NCI-H1048 (cell line): ENCODE measurements at regions not wholly inside any gene's neighbourhood (a gene's known extent, or its start where the extent isn't known, plus 50 kb on each side); places are given as distances from the start of the nearest gene placed in this dataset.
"Not testable (repeated sequence)": the region's sequence is repeated elsewhere in the genome, so short reads cannot be mapped to it uniquely, and the experiment has no call there.

Experiments used
- DNase-seq: peaks from one replicate; lab custom pipeline; 2025; lab: John Stamatoyannopoulos, UW

DNA sequence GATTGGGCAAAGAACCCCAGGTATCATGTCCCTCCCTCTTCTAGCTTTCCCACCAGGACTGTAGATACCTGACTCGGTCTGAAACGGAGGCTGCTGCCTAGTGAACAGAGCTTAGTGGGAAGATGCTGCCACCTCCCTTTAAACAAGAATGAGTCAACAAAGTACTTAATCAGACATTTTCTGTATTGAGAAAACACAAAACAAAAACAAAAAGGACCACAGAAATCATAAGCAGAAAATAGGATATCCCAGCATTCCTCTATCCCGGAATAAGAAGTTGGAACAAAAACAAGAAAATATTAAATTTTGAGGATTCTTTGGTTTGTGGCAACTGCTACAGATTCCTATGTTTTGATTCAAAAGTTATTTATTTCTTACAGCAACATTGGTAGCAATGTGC, 51.7 kb upstream of the COL8A1 start:
- no peak for DNase-seq

DNA sequence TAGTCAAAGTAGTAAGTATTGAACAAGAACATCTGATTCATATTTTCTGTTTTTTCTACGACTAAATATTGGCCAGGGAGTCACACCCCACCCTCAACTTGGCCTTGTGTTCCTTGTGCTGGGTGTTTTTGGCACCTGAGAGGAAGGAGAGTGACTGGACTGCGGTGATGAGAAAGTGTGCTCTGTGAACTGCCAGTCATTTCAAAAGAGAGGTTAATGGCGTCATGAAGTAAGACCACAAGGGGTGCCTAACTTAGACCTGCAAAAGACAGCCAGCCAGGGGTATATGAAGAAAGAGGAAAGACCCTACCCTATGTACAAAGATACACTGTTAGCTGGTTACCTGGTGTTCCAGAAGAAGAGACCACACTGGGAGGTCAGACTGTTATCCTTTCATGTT, 58.4 kb upstream of the COL8A1 start:
- DNase-seq = no peak

DNA sequence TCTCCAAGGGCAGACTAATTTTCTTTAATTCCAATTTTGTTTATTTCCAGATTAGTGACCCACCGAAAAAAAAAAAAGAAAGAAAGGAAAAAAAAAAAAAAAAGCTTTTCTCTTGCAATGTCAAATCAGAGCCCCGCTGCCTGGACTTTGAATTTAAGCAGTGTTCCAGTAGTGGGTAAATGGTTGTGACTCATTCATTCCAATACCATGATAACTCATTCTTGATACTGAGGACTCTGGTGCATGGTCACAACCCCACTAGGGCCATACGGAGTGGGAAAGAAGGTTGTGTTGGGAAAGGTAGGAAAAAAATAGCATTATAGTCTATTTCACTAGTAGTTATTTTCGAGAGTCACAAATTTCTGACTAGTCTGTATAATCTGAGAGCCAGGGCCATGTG, 59.1 kb upstream of the COL8A1 start:
- DNase-seq = no peak

DNA sequence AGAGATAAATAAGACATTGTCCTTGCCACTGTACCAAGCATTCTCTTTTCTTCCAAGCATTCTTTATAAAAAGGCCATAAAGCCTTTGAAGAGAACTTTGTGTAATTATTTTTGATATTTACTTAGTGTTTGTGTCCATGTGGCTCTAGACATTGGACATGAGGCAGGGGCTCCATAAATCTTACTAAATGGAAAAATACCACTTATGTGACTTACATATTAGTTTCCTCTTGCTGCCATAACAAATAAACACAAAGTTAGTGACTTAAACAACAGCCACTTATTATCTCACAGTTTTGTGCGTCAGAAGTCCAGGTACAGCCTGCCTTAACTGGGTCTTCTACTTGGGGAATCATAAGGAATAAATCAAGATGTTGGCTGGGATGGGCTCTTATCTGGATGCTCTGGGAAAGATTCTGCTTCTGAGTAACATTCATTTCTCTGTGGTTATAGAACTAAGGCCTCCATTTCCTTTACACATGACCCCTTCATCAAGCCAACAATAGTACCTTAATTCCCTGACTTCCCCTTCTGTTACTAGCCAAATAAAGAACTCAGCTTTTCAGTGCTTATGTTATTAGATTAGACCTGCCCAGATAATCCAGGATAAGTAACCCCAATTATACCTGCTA, 59.9 kb upstream of the COL8A1 start:
- no peak for DNase-seq

DNA sequence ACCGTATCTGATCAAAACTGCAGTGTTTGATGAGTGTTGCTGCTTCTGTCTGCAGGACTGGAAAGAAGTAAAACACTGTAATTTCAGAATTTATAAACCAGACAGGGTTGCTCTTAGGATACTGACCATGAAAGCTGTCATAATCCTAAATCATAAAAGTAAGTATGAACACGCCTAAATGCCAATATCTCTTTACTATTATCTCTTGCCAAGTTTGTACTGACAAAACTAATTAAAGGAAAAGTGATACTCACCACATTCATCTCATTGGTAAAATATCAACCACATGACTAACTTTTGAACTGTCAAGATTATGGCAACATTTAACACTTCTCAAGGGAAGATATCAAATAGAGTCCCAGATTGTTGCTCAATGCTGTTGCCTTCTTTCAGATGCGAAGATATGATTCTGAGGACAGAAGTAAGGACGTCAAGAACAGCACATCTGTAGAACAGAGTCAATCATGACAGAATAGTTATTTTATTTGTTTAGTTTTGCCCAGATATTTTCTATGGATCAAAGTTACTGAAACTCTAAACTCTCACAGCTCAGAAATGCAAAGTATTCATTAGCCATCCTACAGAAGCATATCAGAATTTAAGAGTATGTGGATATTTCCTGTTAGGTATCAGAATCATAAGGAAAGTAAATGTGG, 61.4 kb upstream of the COL8A1 start:
- DNase-seq = no peak

- no peak for DNase-seq
Measured at GRCh38 chr3:99575683-99576082, 62.7 kb upstream of the COL8A1 start.

GRCh38 chr3:99570061-99570460, 68.3 kb upstream of the COL8A1 start:
- no peak for DNase-seq

DNA sequence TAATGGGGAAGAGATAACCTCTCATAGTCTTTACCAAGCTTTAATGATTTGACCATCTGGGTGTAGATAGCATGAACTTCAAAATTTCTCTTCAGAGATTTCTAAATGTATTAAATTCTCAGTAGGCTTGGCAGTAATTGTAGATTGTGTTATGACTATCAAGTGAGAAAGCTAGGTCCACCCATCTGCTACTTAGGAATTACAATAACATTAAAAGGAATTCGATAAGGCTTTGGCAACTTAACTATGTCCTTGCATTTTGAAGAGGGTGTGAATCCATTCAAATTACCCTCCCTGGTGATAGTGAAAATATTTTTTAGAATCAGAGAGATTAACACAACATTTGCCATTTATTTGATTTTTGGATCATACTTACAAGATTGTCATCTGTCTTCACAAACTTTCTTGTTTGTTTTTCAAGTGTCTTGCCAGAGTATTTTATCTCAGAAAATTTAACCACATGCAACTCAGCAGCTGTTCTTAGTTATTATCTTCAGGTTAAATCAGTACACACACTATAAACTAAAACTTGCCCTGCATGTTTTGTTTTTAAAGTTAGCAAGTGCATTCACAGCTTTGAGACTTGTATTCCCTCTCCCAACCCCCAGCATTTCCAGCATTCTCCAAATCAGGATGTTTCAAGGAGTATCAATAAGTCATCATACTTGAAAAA, 69.6 kb upstream of the COL8A1 start:
- DNase-seq = no peak

GRCh38 chr3:99565331-99565730, 73.1 kb upstream of the COL8A1 start:
- no peak for DNase-seq

DNA sequence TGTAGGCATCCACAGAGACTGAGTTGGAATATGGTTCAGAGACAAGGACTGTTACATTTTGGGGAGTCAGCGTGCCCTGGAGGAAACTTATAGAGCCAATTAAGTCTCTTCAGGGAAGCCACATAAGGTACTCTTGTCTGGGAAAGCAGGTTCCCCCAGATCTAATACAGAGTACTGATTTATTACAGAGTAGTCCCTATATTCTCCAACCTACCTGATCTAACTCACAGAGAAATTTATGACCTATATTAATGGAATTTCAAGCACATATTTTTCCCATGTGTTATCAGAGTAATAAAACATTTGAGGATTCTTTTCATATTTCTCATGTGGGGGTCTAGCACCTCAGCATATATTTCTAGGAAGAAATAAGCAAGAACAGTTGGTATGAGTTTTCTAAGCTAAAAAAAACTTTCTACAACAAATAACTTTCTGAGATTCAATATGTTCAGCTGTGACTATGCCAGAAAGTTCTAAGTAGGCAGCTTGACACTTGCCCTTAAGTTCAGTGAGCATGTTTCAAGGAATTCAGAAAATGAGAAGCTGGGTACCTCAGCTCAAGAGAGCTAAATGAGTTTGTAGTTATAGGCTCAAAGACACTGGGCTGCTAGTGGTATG, 75.3 kb upstream of the COL8A1 start:
- no peak for DNase-seq

DNA sequence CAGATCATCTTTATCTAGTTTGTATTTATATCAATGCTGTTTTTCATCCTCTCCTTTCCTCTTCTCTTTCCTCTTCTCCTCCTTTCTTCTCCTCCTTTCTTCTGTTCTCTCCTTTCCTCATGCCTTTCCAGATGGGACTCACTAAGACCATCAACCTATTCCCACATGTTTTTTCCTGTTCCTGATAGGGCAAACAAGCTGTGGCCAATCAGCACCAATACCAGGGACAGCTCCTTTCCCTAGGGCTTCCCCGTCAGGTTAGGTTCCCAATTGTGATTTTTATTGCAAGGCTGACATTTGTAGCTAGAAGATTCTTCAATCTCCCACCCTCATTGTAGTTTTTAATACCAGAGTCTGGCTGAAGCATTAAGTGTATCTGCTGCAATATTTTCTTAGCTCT, 76.3 kb upstream of the COL8A1 start:
- DNase-seq = no peak

- DNase-seq = no peak
Measured at GRCh38 chr3:99561056-99561455, 77.3 kb upstream of the COL8A1 start.

- DNase-seq = no peak
Measured at GRCh38 chr3:99559196-99559595, 79.2 kb upstream of the COL8A1 start.

DNA sequence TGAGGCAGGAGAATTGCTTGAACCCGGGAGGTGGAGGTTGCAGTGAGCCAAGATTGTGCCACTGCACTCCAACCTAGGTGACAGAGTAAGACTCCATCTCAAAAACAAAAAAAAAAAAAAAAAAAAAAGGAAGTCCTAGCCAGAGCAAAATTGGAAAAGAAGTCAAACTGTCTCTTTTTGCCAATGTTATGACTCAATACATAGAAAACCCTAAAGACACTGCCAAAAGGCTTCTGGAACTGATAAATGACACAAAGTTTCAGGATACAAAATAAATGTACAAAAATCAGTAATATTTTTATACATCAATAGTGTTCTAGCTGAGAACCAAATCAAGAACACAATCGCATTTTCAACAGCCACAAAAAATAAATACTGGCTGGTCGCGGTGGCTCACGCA, 82.5 kb upstream of the COL8A1 start:
- DNase-seq = not testable (repeated sequence)

- no peak for DNase-seq
Measured at GRCh38 chr3:99551520-99551919, 86.9 kb upstream of the COL8A1 start.

GRCh38 chr3:99549957-99550603, 88.3 kb upstream of the COL8A1 start:
- DNase-seq = no peak

DNA sequence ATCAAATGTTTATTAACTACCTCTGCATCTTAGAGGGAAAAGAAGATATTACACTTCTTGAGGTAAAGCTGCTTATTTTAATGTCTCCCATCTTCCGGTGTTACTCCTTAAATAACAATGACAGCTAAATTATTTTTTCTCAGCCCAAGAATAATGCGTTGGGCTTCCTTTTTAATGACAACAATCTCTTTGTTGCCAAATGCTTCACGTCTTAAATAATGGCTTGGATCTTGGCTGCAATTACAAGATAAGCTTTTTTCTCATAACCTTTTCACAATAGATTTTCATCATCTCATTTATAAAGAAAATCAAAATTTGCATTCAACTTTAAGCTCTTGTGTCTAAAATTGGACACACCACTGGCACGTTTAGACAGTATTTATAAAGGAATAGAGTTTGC, 89.2 kb upstream of the COL8A1 start:
- DNase-seq = no peak

DNA sequence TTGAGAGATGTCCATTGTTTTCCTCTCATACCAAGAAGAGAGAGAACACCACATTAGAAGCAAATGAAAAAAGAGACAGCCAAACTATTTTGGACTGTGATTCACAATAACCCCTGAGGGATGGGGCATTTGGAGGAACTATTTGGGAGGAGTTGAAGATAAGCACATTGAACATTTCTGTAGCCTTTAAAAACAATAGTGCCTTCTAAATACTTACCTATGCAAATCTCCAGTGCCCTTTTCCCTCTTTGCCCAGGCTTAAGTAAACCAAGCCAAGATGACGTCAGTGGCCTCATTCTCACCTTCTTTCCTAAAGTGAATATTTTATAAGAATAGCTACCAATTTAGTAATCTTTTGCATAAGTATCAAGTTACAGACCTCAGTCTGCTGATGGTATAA, 89.7 kb upstream of the COL8A1 start:
- no peak for DNase-seq

DNA sequence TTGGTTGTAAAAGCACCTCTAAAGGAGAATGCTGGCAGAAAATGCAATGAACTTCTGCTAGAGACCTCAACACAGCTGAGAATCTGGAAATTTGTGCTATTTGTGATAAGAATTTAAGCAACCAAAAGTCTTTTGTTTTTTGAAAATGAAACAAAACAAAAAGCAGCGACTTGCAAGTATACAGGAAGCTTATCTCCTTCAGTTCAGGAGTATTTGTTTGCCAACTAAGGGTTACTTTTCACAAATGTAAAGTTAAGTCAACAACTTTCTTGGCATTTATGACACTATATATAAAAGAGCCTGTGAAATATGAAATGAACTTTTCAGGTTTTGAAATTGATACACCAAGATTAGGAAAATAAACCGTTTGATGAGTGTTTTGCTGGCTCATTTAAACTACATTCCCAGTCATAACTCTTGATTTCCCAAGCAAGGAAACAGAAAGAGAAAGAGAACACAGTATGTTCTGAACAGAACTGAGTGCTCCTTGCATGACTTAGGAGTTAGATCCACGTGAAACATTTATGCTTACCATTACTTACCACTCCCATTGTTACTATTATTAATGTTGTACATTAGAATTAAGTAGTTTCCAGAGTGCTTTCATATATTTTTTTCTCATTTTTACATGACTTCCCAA, 92.3 kb upstream of the COL8A1 start:
- no peak for DNase-seq

- no peak for DNase-seq
Measured at GRCh38 chr3:99544786-99545281, 93.6 kb upstream of the COL8A1 start.

GRCh38 chr3:99543796-99544195, 94.6 kb upstream of the COL8A1 start:
- no peak for DNase-seq
